ENCODE measurements at regions not wholly inside any gene's neighbourhood (a gene's known extent, or its start where the extent isn't known, plus 50 kb on each side); places are given as distances from the start of the nearest gene placed in this dataset.

DNA sequence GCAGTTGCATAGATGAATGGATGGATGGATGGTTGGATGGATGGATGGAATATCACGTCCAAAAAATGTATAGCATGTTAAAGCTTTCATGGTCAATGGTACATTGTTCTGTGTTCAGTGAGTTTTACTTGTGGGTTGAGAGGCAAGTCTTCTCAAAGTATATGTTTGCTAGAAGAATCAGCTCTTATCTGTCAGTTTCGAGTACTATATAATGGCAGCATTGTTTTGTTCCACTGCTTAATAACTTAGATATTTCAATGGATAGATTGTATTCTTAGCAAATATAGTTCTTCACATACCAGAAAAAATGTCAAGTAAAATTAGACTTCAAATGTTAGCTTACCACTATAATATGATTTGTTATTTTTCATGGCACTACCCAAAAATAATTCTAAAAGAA is 100.9 kb upstream of the CDIN1 start:
- H3K9ac ChIP-seq (ENCODE audit: low read depth, low read length): no peak overlapping the region
- no peaks in the 10 kb centered on the region for H4K20me1 ChIP-seq (ENCODE audit: insufficient read depth, low read length)
- no peak overlapping the region for H3K27ac ChIP-seq (ENCODE audit: low read length)
- H3K4me1 ChIP-seq (ENCODE audit: insufficient read depth, low read length): no peaks in the 10 kb centered on the region
- H2AFZ ChIP-seq (ENCODE audit: low read depth, low read length): no peak overlapping the region
- no peaks in the 10 kb centered on the region for H3K79me2 ChIP-seq (ENCODE audit: insufficient read depth, low read length)
- H3K4me2 ChIP-seq (ENCODE audit: insufficient read depth, low read length): no peak overlapping the region
- no peaks in the 10 kb centered on the region for H3K36me3 ChIP-seq (ENCODE audit: insufficient read depth, low read length)
- ATAC-seq (ENCODE audit: insufficient read depth, low read depth) (no peak), DNase-seq (no peak)
- no peaks in the 10 kb centered on the region for H3K27me3 ChIP-seq (ENCODE audit: insufficient read depth, low read length, poor library complexity)
- no peaks in the 10 kb centered on the region for H3K9me3 ChIP-seq (ENCODE audit: insufficient read depth, low read length, severe bottlenecking)
- no peak overlapping the region for H3K4me3 ChIP-seq (ENCODE audit: low read depth in 1 of 2, low read length in 2 of 2)
- no peak for TF ChIP-seq EZH2 (IDR thresholded peaks at IDR 0.05; ENCODE audit: borderline replicate concordance, low read depth, low read length, severe bottlenecking)
- TF ChIP-seq, protein P1, sequence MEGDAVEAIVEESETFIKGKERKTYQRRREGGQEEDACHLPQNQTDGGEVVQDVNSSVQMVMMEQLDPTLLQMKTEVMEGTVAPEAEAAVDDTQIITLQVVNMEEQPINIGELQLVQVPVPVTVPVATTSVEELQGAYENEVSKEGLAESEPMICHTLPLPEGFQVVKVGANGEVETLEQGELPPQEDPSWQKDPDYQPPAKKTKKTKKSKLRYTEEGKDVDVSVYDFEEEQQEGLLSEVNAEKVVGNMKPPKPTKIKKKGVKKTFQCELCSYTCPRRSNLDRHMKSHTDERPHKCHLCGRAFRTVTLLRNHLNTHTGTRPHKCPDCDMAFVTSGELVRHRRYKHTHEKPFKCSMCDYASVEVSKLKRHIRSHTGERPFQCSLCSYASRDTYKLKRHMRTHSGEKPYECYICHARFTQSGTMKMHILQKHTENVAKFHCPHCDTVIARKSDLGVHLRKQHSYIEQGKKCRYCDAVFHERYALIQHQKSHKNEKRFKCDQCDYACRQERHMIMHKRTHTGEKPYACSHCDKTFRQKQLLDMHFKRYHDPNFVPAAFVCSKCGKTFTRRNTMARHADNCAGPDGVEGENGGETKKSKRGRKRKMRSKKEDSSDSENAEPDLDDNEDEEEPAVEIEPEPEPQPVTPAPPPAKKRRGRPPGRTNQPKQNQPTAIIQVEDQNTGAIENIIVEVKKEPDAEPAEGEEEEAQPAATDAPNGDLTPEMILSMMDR (IDR thresholded peaks at IDR 0.05; ENCODE audit: borderline replicate concordance, extremely low read depth, low read length, poor library complexity, severe bottlenecking): no peak

DNA sequence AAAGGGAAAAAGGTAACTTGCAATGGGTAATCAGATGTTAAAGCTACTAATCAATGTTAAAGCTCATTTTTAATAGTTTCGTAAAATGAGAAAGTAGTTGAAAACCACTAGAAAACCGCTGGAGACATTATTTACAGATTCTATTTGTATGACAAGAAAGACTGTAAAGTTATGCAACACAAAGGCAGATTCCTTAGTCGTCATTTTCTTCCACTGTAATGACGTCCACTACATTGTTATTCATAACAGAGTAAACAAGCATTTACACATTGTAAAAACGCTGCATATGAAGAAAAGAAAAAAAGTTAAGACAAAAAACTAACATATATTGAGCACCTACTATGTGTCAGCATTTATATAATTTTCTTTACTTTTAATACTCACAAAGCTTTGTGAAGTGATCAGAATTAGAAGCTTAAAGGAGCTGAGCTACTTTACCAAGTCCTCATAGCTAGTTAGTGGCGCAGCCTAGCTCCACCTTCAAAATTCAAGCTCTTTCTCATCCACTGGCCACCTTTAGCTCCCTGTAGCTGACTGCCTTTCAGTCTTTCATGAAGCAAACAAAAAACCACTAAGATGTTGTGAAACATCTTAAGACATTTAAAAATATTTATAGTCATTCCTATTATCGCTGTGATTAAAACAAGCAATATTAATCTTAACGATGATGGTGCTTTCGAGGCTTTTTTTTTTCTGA is 100.1 kb upstream of the CDIN1 start:
- Histone ChIP-seq H3K27me3 (ENCODE audit: insufficient read depth, low read length, poor library complexity) (no peaks in the 10 kb centered on the region), H3K79me2 (ENCODE audit: insufficient read depth, low read length) (no peaks in the 10 kb centered on the region), H4K20me1 (ENCODE audit: insufficient read depth, low read length) (no peaks in the 10 kb centered on the region), H3K27ac (ENCODE audit: low read length) (no peak overlapping the region), H3K4me3 (ENCODE audit: low read depth in 1 of 2, low read length in 2 of 2) (no peak overlapping the region), H3K4me1 (ENCODE audit: insufficient read depth, low read length) (no peaks in the 10 kb centered on the region), H3K4me2 (ENCODE audit: insufficient read depth, low read length) (no peak overlapping the region), H3K36me3 (ENCODE audit: insufficient read depth, low read length) (no peaks in the 10 kb centered on the region), H2AFZ (ENCODE audit: low read depth, low read length) (no peak overlapping the region), H3K9ac (ENCODE audit: low read depth, low read length) (no peak overlapping the region), H3K9me3 (ENCODE audit: insufficient read depth, low read length, severe bottlenecking) (no peaks in the 10 kb centered on the region)
- ATAC-seq (ENCODE audit: insufficient read depth, low read depth) (no peak), DNase-seq (no peak)
- TF ChIP-seq, protein P1 (IDR thresholded peaks at IDR 0.05; ENCODE audit: borderline replicate concordance, extremely low read depth, low read length, poor library complexity, severe bottlenecking): no peak
- TF ChIP-seq EZH2 (IDR thresholded peaks at IDR 0.05; ENCODE audit: borderline replicate concordance, low read depth, low read length, severe bottlenecking): no peak

DNA sequence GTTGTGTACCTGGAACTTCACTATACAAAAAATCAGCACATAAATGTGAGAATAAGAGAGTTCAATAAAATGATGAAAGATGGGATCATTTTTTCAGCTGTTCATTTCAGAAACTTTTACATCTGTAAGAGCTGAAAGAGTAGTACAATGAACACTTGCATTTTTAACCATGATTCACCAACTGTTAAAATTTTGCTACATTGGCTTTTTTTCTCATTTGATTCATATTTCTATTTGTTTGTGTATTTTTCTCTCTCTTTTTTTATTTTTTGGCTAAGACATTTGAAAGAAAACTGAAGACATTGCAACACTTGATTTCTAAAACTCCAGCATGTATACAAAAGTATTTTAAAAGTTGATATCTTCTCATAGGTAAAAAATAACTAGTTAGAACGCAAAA is 98.3 kb upstream of the CDIN1 start:
- no peak overlapping the region for H3K4me2 ChIP-seq (ENCODE audit: insufficient read depth, low read length)
- no peaks in the 10 kb centered on the region for H3K36me3 ChIP-seq (ENCODE audit: insufficient read depth, low read length)
- H3K4me1 ChIP-seq (ENCODE audit: insufficient read depth, low read length): no peaks in the 10 kb centered on the region
- no peak overlapping the region for H2AFZ ChIP-seq (ENCODE audit: low read depth, low read length)
- DNase-seq (no peak), ATAC-seq (ENCODE audit: insufficient read depth, low read depth) (no peak)
- no peak overlapping the region for H3K4me3 ChIP-seq (ENCODE audit: low read depth in 1 of 2, low read length in 2 of 2)
- TF ChIP-seq EZH2 (IDR thresholded peaks at IDR 0.05; ENCODE audit: borderline replicate concordance, low read depth, low read length, severe bottlenecking): no peak
- TF ChIP-seq, protein P1 (IDR thresholded peaks at IDR 0.05; ENCODE audit: borderline replicate concordance, extremely low read depth, low read length, poor library complexity, severe bottlenecking): no peak
- H3K9ac ChIP-seq (ENCODE audit: low read depth, low read length): no peak overlapping the region
- no peaks in the 10 kb centered on the region for H4K20me1 ChIP-seq (ENCODE audit: insufficient read depth, low read length)
- no peaks in the 10 kb centered on the region for H3K9me3 ChIP-seq (ENCODE audit: insufficient read depth, low read length, severe bottlenecking)
- H3K27me3 ChIP-seq (ENCODE audit: insufficient read depth, low read length, poor library complexity): no peaks in the 10 kb centered on the region
- no peaks in the 10 kb centered on the region for H3K79me2 ChIP-seq (ENCODE audit: insufficient read depth, low read length)
- H3K27ac ChIP-seq (ENCODE audit: low read length): no peak overlapping the region

Measured in DND-41 (cell line).